PC-3 (cell line): ENCODE measurements at regions not wholly inside any gene's neighbourhood (a gene's known extent, or its start where the extent isn't known, plus 50 kb on each side); places are given as distances from the start of the nearest gene placed in this dataset.

ENCODE experiments used
- ATAC-seq: fragments of 200-7000 bp; cut with Tn5 transposase; 2 replicates; pipeline ENCODE4 v1.9.1; 2020; ENCODE audit warnings: mild to moderate bottlenecking, moderate library complexity
- BruUV-seq: library from RNA; stranded (reverse); fragments of 400-500 nt; replicated peaks from 2 replicates; lab custom pipeline; 2021; lab: Mats Ljungman, UMichigan
- CTCF ChIA-PET: fragments of 300-600 bp; sonication (Branson Sonifier 250); formaldehyde crosslinking; loops from one replicate; lab custom pipeline; 2022; ENCODE audit warnings: antibody characterized with exemption; lab: Charles Lee
- POLR2A ChIA-PET: fragments of 300-600 bp; sonication (Branson Sonifier 250); formaldehyde crosslinking; loops from one replicate; lab custom pipeline; 2022; ENCODE audit warnings: antibody characterized with exemption; ENCODE audit not compliant: unreplicated experiment; lab: Charles Lee
- DNase-seq: peaks from one replicate; pipeline ENCODE4 v3.0.0-alpha.2; 2015
- H2AFZ ChIP-seq: fragments of 300-600 bp; sonication (generic); 2 replicates; pipeline ENCODE4 v1.6.0; 2016; ENCODE audit warnings: antibody characterized with exemption, low read length
- H3F3A ChIP-seq: fragments of 300-600 bp; sonication (generic); one replicate; pipeline ENCODE4 v1.6.0; 2017; ENCODE audit warnings: antibody characterized with exemption, low read length, control low read depth, mild to moderate bottlenecking; ENCODE audit not compliant: unreplicated experiment
- H3K27ac ChIP-seq: fragments of 300-600 bp; sonication (generic); 2 replicates; pipeline ENCODE4 v1.5.1; 2016; ENCODE audit warnings: mild to moderate bottlenecking, low read length
- H3K27me3 ChIP-seq: fragments of 300-600 bp; sonication (generic); 2 replicates; pipeline ENCODE4 v1.6.1; 2016; ENCODE audit warnings: low read length, mixed read lengths
- H3K36me3 ChIP-seq: fragments of 300-600 bp; sonication (generic); 2 replicates; pipeline ENCODE4 v1.6.1; 2016; ENCODE audit warnings: low read depth, mixed run types, low read length, mixed read lengths
- H3K4me1 ChIP-seq: fragments of 300-600 bp; sonication (generic); 2 replicates; pipeline ENCODE4 v1.5.1; 2016; ENCODE audit warnings: low read length; ENCODE audit not compliant: insufficient read depth
- H3K4me2 ChIP-seq: fragments of 300-600 bp; sonication (generic); 2 replicates; pipeline ENCODE4 v1.6.0; 2016; ENCODE audit warnings: low read length
- H3K4me3 ChIP-seq: fragments of 300-600 bp; sonication (generic); 2 replicates; pipeline ENCODE4 v1.5.1; 2016; ENCODE audit warnings: mild to moderate bottlenecking, low read length, mixed read lengths
- H3K79me2 ChIP-seq: fragments of 300-600 bp; sonication (generic); 2 replicates; pipeline ENCODE4 v1.6.1; 2017; ENCODE audit warnings: low read length, mixed read lengths
- H3K9ac ChIP-seq: fragments of 300-600 bp; sonication (generic); 2 replicates; pipeline ENCODE4 v1.6.0; 2016; ENCODE audit warnings: mild to moderate bottlenecking, low read length
- H3K9me2 ChIP-seq: fragments of 300-600 bp; sonication (generic); replicated peaks from 2 replicates; pipeline ENCODE4 v1.6.1; 2016; ENCODE audit warnings: mixed run types, low read length, mixed read lengths
- H3K9me3 ChIP-seq: fragments of 300-600 bp; sonication (generic); 2 replicates; pipeline ENCODE4 v1.6.1; 2016; ENCODE audit warnings: low read length, mixed read lengths
- H4K20me1 ChIP-seq: fragments of 300-600 bp; sonication (generic); 2 replicates; pipeline ENCODE4 v1.6.1; 2016; ENCODE audit warnings: low read length, mixed read lengths
- CTCF ChIP-seq: fragments of 300-600 bp; sonication (generic); conservative IDR thresholded peaks from 2 replicates; pipeline ENCODE4 v1.5.1; 2017; ENCODE audit warnings: antibody characterized with exemption, low read depth, mild to moderate bottlenecking, low read length
- EZH2 ChIP-seq: fragments of 300-600 bp; sonication (generic); IDR thresholded peaks from one replicate; pipeline ENCODE4 v1.6.1; 2017; ENCODE audit warnings: antibody characterized with exemption, mild to moderate bottlenecking, low read length; ENCODE audit not compliant: unreplicated experiment
- EZH2phosphoT487 ChIP-seq: fragments of 300-600 bp; sonication (generic); IDR thresholded peaks from 2 replicates; pipeline ENCODE4 v1.6.1; 2018; ENCODE audit warnings: mild to moderate bottlenecking, antibody characterized with exemption, low read length, borderline replicate concordance
- intact Hi-C: fragments of 100-400 bp; cut with micrococcal nuclease; formaldehyde crosslinking; loops from 2 replicates; pipeline ENCODE4 v1.9.0; 2023

DNA sequence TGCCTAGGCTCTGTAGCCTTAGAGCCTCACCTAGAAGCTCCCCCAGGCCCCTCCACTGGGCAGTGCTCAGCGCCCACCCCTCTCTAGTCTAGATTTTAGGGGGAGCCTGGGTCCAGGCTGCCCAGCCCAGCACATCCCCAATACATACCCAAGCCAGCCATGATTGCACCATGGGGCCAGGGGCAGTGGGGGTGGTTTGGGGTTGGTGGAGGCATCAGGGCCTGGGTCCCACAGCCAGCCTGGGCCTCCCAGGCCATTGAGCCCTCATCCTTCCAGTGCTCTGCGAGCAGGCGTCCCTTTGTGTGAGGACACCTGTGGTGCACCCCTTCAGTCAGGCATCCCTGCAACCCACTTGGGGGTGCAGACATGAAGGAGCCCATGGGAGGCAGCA lies 76.9 kb upstream of the RET start:
- ATAC-seq (no peak), DNase-seq (no peak)
- POLR2A ChIA-PET, result no interaction called here
- H3K27me3 ChIP-seq, result peaks cover 57% of the 10 kb centered on the region
- H3F3A ChIP-seq, result no peaks in the 10 kb centered on the region
- H3K9ac ChIP-seq, result no peak overlapping the region
- no peak overlapping the region for H2AFZ ChIP-seq
- no peak overlapping the region for H3K27ac ChIP-seq
- H4K20me1 ChIP-seq, result no peaks in the 10 kb centered on the region
- CTCF ChIA-PET, result no interaction called here
- H3K4me2 ChIP-seq, result no peak overlapping the region
- no peaks in the 10 kb centered on the region for H3K9me3 ChIP-seq
- H3K4me3 ChIP-seq, result no peak overlapping the region
- H3K79me2 ChIP-seq, result no peaks in the 10 kb centered on the region
- no peaks in the 10 kb centered on the region for H3K4me1 ChIP-seq
- TF ChIP-seq EZH2phosphoT487 (no peak), EZH2 (no peak), CTCF (no peak)
- H3K36me3 ChIP-seq, result no peaks in the 10 kb centered on the region
- no TSS peak for BruUV-seq
- intact Hi-C loops, result no loop called here
- no peaks in the 10 kb centered on the region for H3K9me2 ChIP-seq

DNA sequence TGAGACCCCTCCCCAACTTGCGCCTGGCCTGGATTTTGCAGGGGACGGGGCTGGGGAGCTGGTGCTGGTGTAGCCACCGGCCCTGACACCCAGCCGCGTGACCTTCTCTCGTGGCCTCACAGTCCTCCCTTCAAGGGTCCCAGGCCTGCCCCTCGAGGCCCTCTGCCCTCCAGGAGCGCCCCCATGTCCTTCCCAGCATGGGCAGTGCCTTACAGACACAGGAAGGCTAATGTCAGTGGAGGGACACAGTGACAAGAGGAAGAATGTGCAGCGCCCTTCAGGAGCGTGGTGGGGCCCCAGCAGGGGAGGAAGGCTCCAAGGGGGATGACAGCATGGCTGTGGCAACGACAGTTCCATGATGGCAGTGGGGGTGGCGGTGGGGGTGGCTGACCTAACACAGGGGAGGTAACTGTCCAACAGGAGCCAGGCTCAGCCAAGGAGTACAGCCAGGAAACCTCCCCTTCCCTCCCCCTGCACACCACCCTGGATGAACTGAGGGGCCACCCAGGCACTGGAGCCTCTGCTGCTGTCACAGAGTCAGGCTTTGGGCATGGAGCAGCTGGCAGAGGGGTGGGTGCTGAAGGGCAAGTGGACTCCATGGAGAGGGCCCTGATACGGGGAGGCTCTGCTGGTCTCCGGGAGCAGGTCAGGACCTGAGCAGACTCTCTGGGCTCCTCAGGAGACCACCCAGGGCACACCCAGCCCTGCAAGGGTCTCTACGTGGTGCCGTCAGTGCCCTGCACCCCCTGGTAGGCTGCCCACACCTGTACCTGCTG lies 76.0 kb upstream of the RET start:
- H3K79me2 ChIP-seq, result no peaks in the 10 kb centered on the region
- H3K9me2 ChIP-seq, result no peaks in the 10 kb centered on the region
- ATAC-seq (no peak), DNase-seq (no peak)
- ChIA-PET CTCF (no interaction called here), POLR2A (no interaction called here)
- H3K27me3 ChIP-seq, result peaks cover 62% of the 10 kb centered on the region
- H3K36me3 ChIP-seq, result no peaks in the 10 kb centered on the region
- no peaks in the 10 kb centered on the region for H3F3A ChIP-seq
- H3K4me2 ChIP-seq, result no peak overlapping the region
- no peak for TF ChIP-seq EZH2
- no peak for TF ChIP-seq CTCF
- TF ChIP-seq EZH2phosphoT487, result no peak
- no peaks in the 10 kb centered on the region for H3K4me1 ChIP-seq
- H3K4me3 ChIP-seq, result no peak overlapping the region
- intact Hi-C loops, result no loop called here
- no peaks in the 10 kb centered on the region for H4K20me1 ChIP-seq
- no peak overlapping the region for H3K9ac ChIP-seq
- no TSS peak for BruUV-seq
- H2AFZ ChIP-seq, result no peak overlapping the region
- no peak overlapping the region for H3K27ac ChIP-seq
- no peaks in the 10 kb centered on the region for H3K9me3 ChIP-seq

- intact Hi-C loops, result no loop called here
- Histone ChIP-seq H3K9ac (no peak overlapping the region), H3K27ac (no peak overlapping the region), H4K20me1 (no peaks in the 10 kb centered on the region), H3K4me2 (no peak overlapping the region), H3F3A (no peaks in the 10 kb centered on the region), H3K4me1 (no peaks in the 10 kb centered on the region), H3K36me3 (no peaks in the 10 kb centered on the region), H3K27me3 (peaks cover 62% of the 10 kb centered on the region), H3K9me2 (no peaks in the 10 kb centered on the region), H3K9me3 (no peaks in the 10 kb centered on the region), H2AFZ (no peak overlapping the region), H3K79me2 (no peaks in the 10 kb centered on the region), H3K4me3 (no peak overlapping the region)
- ATAC-seq (no peak), DNase-seq (no peak)
- CTCF ChIA-PET, result no interaction called here
- BruUV-seq, result no TSS peak
- POLR2A ChIA-PET, result no interaction called here
- TF ChIP-seq CTCF (no peak), EZH2 (no peak), EZH2phosphoT487 (no peak)
Measured at GRCh38 chr10:43001427-43001795, 75.5 kb upstream of the RET start.
